GM23338 (cell line): ENCODE measurements at regions not wholly inside any gene's neighbourhood (a gene's known extent, or its start where the extent isn't known, plus 50 kb on each side); places are given as distances from the start of the nearest gene placed in this dataset.

ENCODE experiments used
- ATAC-seq: fragments of 200-7000 bp; cut with Tn5 transposase; 3 replicates; pipeline ENCODE4 v1.9.1; 2020
- DNase-seq: peaks from one replicate; pipeline ENCODE4 v3.0.0-alpha.2; 2015; ENCODE audit warnings: low spot score
- H2AFZ ChIP-seq: fragments of 200-600 bp; sonication (generic); 2 replicates; pipeline ENCODE4 v1.8.0; 2016; ENCODE audit warnings: antibody characterized with exemption, mild to moderate bottlenecking, moderate library complexity
- H3F3A ChIP-seq: fragments of 200-600 bp; sonication (generic); replicated peaks from 2 replicates; pipeline ENCODE4 v1.8.0; 2017; ENCODE audit warnings: antibody characterized with exemption, mixed run types, low read depth
- H3K27ac ChIP-seq: fragments of 200-600 bp; sonication (generic); 2 replicates; pipeline ENCODE4 v1.6.1; 2016; ENCODE audit warnings: low read depth
- H3K27me3 ChIP-seq: fragments of 200-600 bp; sonication (generic); 2 replicates; pipeline ENCODE4 v1.8.0; 2016; ENCODE audit warnings: mild to moderate bottlenecking, mixed run types, moderate library complexity; ENCODE audit not compliant: insufficient read depth
- H3K36me3 ChIP-seq: fragments of 200-600 bp; sonication (generic); 2 replicates; pipeline ENCODE4 v1.8.0; 2016; ENCODE audit warnings: mild to moderate bottlenecking; ENCODE audit not compliant: insufficient read depth
- H3K4me1 ChIP-seq: fragments of 200-600 bp; sonication (generic); 2 replicates; pipeline ENCODE4 v1.8.0; 2016; ENCODE audit warnings: mild to moderate bottlenecking, moderate library complexity; ENCODE audit not compliant: insufficient read depth
- H3K4me2 ChIP-seq: fragments of 200-600 bp; sonication (generic); 2 replicates; pipeline ENCODE4 v1.7.1; 2017; ENCODE audit warnings: mixed run types
- H3K4me3 ChIP-seq: fragments of 200-600 bp; sonication (generic); 2 replicates; pipeline ENCODE4 v1.6.1; 2016; ENCODE audit warnings: mixed run types
- H3K79me2 ChIP-seq: fragments of 200-600 bp; sonication (generic); replicated peaks from 2 replicates; pipeline ENCODE4 v1.8.0; 2017; ENCODE audit warnings: mild to moderate bottlenecking; ENCODE audit not compliant: insufficient read depth
- H3K9me2 ChIP-seq: fragments of 200-600 bp; sonication (generic); 2 replicates; pipeline ENCODE4 v1.8.0; 2017; ENCODE audit not compliant: insufficient read depth
- H4K20me1 ChIP-seq: fragments of 200-600 bp; sonication (generic); replicated peaks from 2 replicates; pipeline ENCODE4 v1.8.0; 2017; ENCODE audit warnings: mild to moderate bottlenecking; ENCODE audit not compliant: insufficient read depth
- H3K27ac Mint-ChIP-seq: 2 replicates; pipeline ENCODE4 v1.8.0; 2020; ENCODE audit warnings: inconsistent platforms, mild to moderate bottlenecking, moderate library complexity, mixed read lengths
- H3K27me3 Mint-ChIP-seq: 3 replicates; pipeline ENCODE4 v1.8.0; 2022; ENCODE audit warnings: low read depth, mild to moderate bottlenecking, moderate library complexity, mixed read lengths, inconsistent platforms; ENCODE audit not compliant: insufficient read depth, poor library complexity
- H3K36me3 Mint-ChIP-seq: 3 replicates; pipeline ENCODE4 v1.8.0; 2021; ENCODE audit warnings: low read depth, mild to moderate bottlenecking, inconsistent platforms, moderate library complexity, mixed read lengths
- H3K4me1 Mint-ChIP-seq: 3 replicates; pipeline ENCODE4 v1.8.0; 2020; ENCODE audit warnings: mild to moderate bottlenecking, inconsistent platforms, mixed read lengths
- H3K4me3 Mint-ChIP-seq: 3 replicates; pipeline ENCODE4 v1.8.0; 2021; ENCODE audit warnings: moderate library complexity, mild to moderate bottlenecking, inconsistent platforms, mixed read lengths
- H3K9me3 Mint-ChIP-seq: 3 replicates; pipeline ENCODE4 v1.8.0; 2020; ENCODE audit warnings: moderate library complexity, mild to moderate bottlenecking, inconsistent platforms, mixed read lengths
- CREB1 ChIP-seq: fragments of 250-450 bp; sonication (Bioruptor Pico); IDR thresholded peaks from 2 replicates; pipeline ENCODE4 v1.5.0; 2020; ENCODE audit warnings: low read depth, mild to moderate bottlenecking, moderate library complexity
- CTCF ChIP-seq, 2 experiments: fragments of 200-600 bp in 1 of 2; sonication (generic) in 1 of 2; conservative IDR thresholded peaks; 2 replicates each; pipeline versions ENCODE4 v1.5.1 to v1.6.1; 2016 to 2017; ENCODE audit warnings: antibody characterized with exemption in 2 of 2, low read depth in 2 of 2, mild to moderate bottlenecking in 2 of 2, moderate library complexity in 1 of 2
- ETS1 ChIP-seq: IDR thresholded peaks from 2 replicates; pipeline ENCODE4 v1.6.1; 2016; ENCODE audit warnings: antibody characterized with exemption
- EZH2 ChIP-seq: fragments of 200-600 bp; sonication (generic); IDR thresholded peaks from one replicate; pipeline ENCODE4 v1.8.0; 2017; ENCODE audit warnings: antibody characterized with exemption, mild to moderate bottlenecking, low read depth; ENCODE audit not compliant: unreplicated experiment
- EZH2phosphoT487 ChIP-seq: fragments of 200-600 bp; sonication (generic); IDR thresholded peaks from one replicate; pipeline ENCODE4 v1.8.1; 2018; ENCODE audit warnings: antibody characterized with exemption; ENCODE audit not compliant: unreplicated experiment
- JUNB ChIP-seq: IDR thresholded peaks from one replicate; pipeline ENCODE4 v1.6.1; 2016; ENCODE audit warnings: antibody characterized with exemption; ENCODE audit not compliant: unreplicated experiment
- NANOG ChIP-seq: IDR thresholded peaks from 2 replicates; pipeline ENCODE4 v1.6.1; 2016; ENCODE audit warnings: antibody characterized with exemption, borderline replicate concordance
- POLR2AphosphoS5 ChIP-seq: IDR thresholded peaks from 2 replicates; pipeline ENCODE4 v1.6.1; 2016; ENCODE audit warnings: antibody characterized with exemption, low read depth
- STAT1 ChIP-seq: IDR thresholded peaks from one replicate; pipeline ENCODE4 v1.6.1; 2016; ENCODE audit warnings: antibody characterized with exemption; ENCODE audit not compliant: unreplicated experiment
- ZNF114 ChIP-seq: fragments of 250-450 bp; sonication (Bioruptor Pico); IDR thresholded peaks from 2 replicates; pipeline ENCODE4 v1.5.0; 2020; ENCODE audit warnings: mild to moderate bottlenecking, moderate library complexity
- ZNF331 ChIP-seq: fragments of 250-450 bp; sonication (Bioruptor Pico); IDR thresholded peaks from 2 replicates; pipeline ENCODE4 v1.5.0; 2020; ENCODE audit warnings: low read depth, mild to moderate bottlenecking, moderate library complexity
- ZNF462 ChIP-seq: fragments of 250-450 bp; sonication (Bioruptor Pico); IDR thresholded peaks from 2 replicates; pipeline ENCODE4 v1.5.0; 2020; ENCODE audit warnings: mild to moderate bottlenecking, moderate library complexity
- TF ChIP-seq, protein P1 (sequence below): IDR thresholded peaks from one replicate; pipeline ENCODE4 v1.6.1; 2018; ENCODE audit warnings: antibody characterized with exemption; ENCODE audit not compliant: unreplicated experiment

GRCh38 chr5:167317884-167318283 is 973.6 kb upstream of the WWC1 start:
- no peaks in the 10 kb centered on the region for H4K20me1 ChIP-seq
- ATAC-seq (no peak), DNase-seq (no peak)
- H3K27me3 ChIP-seq: no peaks in the 10 kb centered on the region
- no peak overlapping the region for H3K27ac ChIP-seq
- peaks cover 2% of the 10 kb centered on the region for H3K27me3 Mint-ChIP-seq
- H3F3A ChIP-seq: no peaks in the 10 kb centered on the region
- no peak overlapping the region for H3K4me2 ChIP-seq
- no peak overlapping the region for H2AFZ ChIP-seq
- H3K36me3 Mint-ChIP-seq: peaks cover 6% of the 10 kb centered on the region; the same call in 2 of the 3 replicates
- H3K4me3 Mint-ChIP-seq: no peak overlapping the region
- no peak overlapping the region for H3K27ac Mint-ChIP-seq
- peaks cover 22% of the 10 kb centered on the region for H3K4me1 ChIP-seq
- 0 out of 2 replicates have a peak, but pooled peaks cover 5% of the 10 kb centered on the region for H3K9me2 ChIP-seq
- no peaks in the 10 kb centered on the region for H3K36me3 ChIP-seq
- no peak overlapping the region for H3K4me3 ChIP-seq
- H3K79me2 ChIP-seq: no peaks in the 10 kb centered on the region
- 0 out of 3 replicates have a peak, but pooled peaks cover 3% of the 10 kb centered on the region for H3K9me3 Mint-ChIP-seq
- peaks cover 23% of the 10 kb centered on the region for H3K4me1 Mint-ChIP-seq
- TF ChIP-seq ZNF331 (CRISPR knock-in tag): no peak
- TF ChIP-seq JUNB: no peak
- no peak for TF ChIP-seq ZNF462
- no peak for TF ChIP-seq EZH2
- no peak for TF ChIP-seq EZH2phosphoT487
- no peak for TF ChIP-seq CREB1 (CRISPR knock-in tag)
- no peak for TF ChIP-seq POLR2AphosphoS5
- TF ChIP-seq NANOG: no peak
- no peak for TF ChIP-seq CTCF (conservative IDR thresholded peaks at IDR 0.05; ENCODE audit: low read depth in 2 of 2)
- TF ChIP-seq ZNF114: no peak
- no peak for TF ChIP-seq STAT1
- TF ChIP-seq ETS1: no peak
- TF ChIP-seq, protein P1, sequence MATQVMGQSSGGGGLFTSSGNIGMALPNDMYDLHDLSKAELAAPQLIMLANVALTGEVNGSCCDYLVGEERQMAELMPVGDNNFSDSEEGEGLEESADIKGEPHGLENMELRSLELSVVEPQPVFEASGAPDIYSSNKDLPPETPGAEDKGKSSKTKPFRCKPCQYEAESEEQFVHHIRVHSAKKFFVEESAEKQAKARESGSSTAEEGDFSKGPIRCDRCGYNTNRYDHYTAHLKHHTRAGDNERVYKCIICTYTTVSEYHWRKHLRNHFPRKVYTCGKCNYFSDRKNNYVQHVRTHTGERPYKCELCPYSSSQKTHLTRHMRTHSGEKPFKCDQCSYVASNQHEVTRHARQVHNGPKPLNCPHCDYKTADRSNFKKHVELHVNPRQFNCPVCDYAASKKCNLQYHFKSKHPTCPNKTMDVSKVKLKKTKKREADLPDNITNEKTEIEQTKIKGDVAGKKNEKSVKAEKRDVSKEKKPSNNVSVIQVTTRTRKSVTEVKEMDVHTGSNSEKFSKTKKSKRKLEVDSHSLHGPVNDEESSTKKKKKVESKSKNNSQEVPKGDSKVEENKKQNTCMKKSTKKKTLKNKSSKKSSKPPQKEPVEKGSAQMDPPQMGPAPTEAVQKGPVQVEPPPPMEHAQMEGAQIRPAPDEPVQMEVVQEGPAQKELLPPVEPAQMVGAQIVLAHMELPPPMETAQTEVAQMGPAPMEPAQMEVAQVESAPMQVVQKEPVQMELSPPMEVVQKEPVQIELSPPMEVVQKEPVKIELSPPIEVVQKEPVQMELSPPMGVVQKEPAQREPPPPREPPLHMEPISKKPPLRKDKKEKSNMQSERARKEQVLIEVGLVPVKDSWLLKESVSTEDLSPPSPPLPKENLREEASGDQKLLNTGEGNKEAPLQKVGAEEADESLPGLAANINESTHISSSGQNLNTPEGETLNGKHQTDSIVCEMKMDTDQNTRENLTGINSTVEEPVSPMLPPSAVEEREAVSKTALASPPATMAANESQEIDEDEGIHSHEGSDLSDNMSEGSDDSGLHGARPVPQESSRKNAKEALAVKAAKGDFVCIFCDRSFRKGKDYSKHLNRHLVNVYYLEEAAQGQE: no peak
